Caki2 (cell line): ENCODE measurements at regions not wholly inside any gene's neighbourhood (a gene's known extent, or its start where the extent isn't known, plus 50 kb on each side); places are given as distances from the start of the nearest gene placed in this dataset.
A peak's percentile ranks its signal among the peaks of the same experiment; 100 is the strongest.

Experiments used
- DNase-seq: peaks from one replicate; pipeline ENCODE4 v3.0.0-alpha.2; 2015; ENCODE audit warnings: low read depth
- in situ Hi-C: cut with HindIII; loops from 2 replicates; pipeline ENCODE4 v1.10.0; 2016; ENCODE audit warnings: low sequenced_read_pairs, low pct_unique_long_range_greater_than_20kb, mixed read lengths

- DNase-seq: peak; percentile 65
- in situ Hi-C loops: no loop called here
These were observed 542.9 kb upstream of the JAG1 start for GRCh38 chr20:11216451-11217314.

GRCh38 chr20:11217326-11218172 is 543.8 kb upstream of the JAG1 start:
- DNase-seq: no peak
- in situ Hi-C loops: no loop called here

- DNase-seq: no peak
- in situ Hi-C loops: no loop called here
These were observed 544.4 kb upstream of the JAG1 start for GRCh38 chr20:11218173-11218680.

- no peak for DNase-seq
- in situ Hi-C loops: no loop called here
These were observed 545.4 kb upstream of the JAG1 start for GRCh38 chr20:11219192-11219591.

- in situ Hi-C loops: no loop called here
- DNase-seq: no peak
These were observed 547.2 kb upstream of the JAG1 start for GRCh38 chr20:11221046-11221445.

- no peak for DNase-seq
- in situ Hi-C loops: no loop called here
These were observed 548.4 kb upstream of the JAG1 start for GRCh38 chr20:11222243-11222642.

- DNase-seq: no peak
- in situ Hi-C loops: no loop called here
These were observed 553.8 kb upstream of the JAG1 start for GRCh38 chr20:11227602-11228001.

GRCh38 chr20:11229772-11230171 is 556.0 kb upstream of the JAG1 start:
- peak; percentile 75 for DNase-seq
- in situ Hi-C loops: no loop called here

GRCh38 chr20:11230999-11231398 is 557.2 kb upstream of the JAG1 start:
- in situ Hi-C loops: no loop called here
- DNase-seq: no peak

- DNase-seq: no peak
- in situ Hi-C loops: no loop called here
These were observed 558.2 kb upstream of the JAG1 start for GRCh38 chr20:11231742-11232648.

GRCh38 chr20:11232896-11233295 is 559.1 kb upstream of the JAG1 start:
- in situ Hi-C loops: no loop called here

GRCh38 chr20:11234181-11234580 is 560.4 kb upstream of the JAG1 start:
- no peak for DNase-seq
- in situ Hi-C loops: no loop called here

More at GRCh38 chr20:11232896-11233295, 559.1 kb upstream of the JAG1 start:
- no peak for DNase-seq

- DNase-seq: no peak
These were observed 560.8 kb upstream of the JAG1 start for GRCh38 chr20:11234608-11235007.

GRCh38 chr20:11235058-11235457 is 561.3 kb upstream of the JAG1 start:
- no peak for DNase-seq
- in situ Hi-C loops: no loop called here

More at GRCh38 chr20:11234608-11235007, 560.8 kb upstream of the JAG1 start:
- in situ Hi-C loops: no loop called here

GRCh38 chr20:11242320-11242719 is 568.5 kb upstream of the JAG1 start:
- in situ Hi-C loops: no loop called here
- no peak for DNase-seq

GRCh38 chr20:11245431-11245830 is 571.6 kb upstream of the JAG1 start:
- in situ Hi-C loops: no loop called here
- no peak for DNase-seq

- no peak for DNase-seq
These were observed 572.5 kb upstream of the JAG1 start for GRCh38 chr20:11246251-11246775.

More at GRCh38 chr20:11246251-11246775, 572.5 kb upstream of the JAG1 start:
- in situ Hi-C loops: no loop called here
